ENCODE measurements at regions not wholly inside any gene's neighbourhood (a gene's known extent, or its start where the extent isn't known, plus 50 kb on each side); places are given as distances from the start of the nearest gene placed in this dataset.
"Not testable (repeated sequence)": the region's sequence is repeated elsewhere in the genome, so short reads cannot be mapped to it uniquely, and the experiment has no call there.

DNA sequence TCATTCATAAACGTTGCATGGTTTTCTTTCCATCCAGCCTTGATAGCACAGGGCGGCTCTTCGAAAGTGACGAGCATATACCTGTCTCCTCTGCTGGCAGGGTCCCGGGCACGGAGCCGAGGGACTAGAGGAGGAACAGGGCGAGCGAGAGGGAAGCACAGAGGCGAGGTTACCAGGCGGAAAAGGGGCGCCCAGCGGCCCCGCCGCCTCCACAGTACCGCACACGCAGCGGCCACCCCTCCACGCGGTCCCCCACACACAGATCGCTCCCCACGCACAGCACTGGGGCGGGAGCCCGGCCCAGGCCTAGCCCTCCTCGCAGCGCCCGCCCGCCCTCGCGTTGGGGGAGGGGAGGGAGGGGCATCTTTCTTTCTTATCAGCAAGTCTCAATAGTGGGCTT lies 296.6 kb upstream of the DAB2 start:
- DNase-seq: no peak

DNA sequence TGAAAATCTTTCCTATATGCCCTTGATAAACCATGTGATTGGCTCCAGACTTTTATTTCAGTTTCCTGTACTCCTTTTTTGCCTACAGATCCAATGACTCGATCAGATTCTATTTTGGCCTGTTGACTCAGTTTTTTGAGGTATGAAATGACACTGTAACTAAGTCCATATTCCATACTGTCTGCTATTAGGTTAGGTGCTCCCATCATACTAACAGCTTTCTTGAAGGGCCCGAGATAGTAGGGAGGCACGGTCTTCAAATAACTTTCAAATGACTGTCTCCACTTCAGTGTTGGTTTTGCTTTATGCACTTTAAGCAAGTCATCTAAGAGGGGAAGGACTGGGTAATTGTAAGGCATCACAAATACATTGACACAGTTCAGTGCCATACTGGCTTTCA lies 295.4 kb upstream of the DAB2 start:
- DNase-seq: no peak

DNA sequence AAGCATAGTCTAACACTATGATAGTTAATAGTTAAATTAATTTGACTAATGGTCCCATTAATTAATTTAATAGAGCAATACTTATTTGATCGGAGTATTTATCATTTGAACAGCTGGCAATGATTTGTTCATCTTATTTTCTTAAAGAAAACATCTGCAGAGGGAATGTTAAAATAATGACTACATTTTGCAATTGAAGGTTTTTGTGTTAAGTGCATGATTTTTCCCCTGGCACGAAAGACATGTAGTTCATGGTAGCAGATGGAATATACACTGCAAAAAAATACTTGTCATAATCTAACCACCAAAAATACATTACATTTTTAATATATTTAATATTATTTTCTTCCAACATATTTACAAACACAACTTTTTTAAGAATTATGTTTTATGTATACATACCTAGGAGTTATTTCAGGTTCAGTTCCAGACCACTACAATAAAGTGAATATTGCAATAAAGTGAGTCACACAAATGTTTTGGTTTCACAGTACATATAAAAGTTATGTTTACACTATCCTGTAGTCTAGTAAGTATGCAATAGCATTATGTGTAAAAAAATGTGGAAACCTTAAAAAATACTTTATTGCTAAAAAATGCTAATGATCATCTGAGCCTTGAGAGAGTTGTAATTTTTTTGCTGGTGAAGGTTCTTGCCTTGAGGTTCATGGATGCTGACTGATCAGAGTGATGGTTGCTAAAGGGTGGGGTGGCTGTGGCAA lies 292.6 kb upstream of the DAB2 start:
- DNase-seq: no peak

DNA sequence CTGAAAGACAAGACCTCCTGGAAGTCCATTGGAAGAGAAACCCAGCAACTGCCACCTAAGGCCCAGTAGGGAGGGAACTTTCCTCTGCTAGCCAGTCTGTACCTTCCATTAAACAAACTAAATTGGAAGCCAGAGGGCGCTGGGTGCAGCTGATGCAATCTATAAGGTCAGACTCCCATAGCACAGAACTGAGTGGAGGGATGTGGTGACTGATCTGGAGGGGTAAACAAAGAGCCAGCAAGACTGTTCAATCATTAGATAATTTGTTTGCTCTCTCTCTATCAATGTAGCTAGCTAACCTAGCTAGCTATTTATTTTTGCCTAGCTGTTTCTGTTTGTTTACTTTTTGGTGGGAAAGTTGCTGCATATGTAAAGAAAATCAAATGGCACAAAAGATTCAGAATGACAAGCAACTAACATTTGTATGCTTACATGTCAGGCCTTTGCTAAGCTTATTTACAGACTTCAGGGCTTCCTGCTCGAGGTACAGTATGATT lies 291.8 kb upstream of the DAB2 start:
- DNase-seq: peak; percentile 9

DNA sequence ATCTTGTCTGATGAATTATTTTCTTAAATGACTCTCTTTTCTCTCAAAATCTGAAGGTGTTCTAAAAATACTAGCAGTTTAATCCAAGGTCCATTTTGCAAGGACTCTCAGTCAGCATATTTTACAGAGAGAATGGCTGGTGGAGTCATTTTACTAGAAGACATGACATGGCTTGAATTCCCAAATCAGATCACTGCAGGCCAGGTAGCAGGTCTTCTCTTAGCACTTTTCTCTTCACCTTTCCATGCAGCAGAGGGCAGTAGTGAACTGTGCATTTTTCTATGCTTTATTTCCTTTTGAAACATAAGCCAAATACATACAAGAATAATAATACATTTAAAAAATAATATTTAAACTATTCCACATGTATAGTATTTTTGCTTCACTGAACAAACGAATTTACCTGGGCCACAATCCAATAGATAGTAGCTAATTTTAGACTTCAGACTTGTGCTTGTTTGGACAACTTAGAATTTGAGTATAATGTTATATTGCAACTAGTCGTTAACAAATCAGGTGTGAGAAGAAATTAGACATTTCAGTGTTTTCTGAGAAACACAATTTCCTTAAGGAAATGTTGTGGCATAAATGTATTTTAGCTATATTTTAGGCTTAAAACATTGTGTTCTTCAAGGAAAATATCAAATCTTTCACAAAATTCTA lies 289.4 kb upstream of the DAB2 start:
- peak; percentile 30 for DNase-seq

DNA sequence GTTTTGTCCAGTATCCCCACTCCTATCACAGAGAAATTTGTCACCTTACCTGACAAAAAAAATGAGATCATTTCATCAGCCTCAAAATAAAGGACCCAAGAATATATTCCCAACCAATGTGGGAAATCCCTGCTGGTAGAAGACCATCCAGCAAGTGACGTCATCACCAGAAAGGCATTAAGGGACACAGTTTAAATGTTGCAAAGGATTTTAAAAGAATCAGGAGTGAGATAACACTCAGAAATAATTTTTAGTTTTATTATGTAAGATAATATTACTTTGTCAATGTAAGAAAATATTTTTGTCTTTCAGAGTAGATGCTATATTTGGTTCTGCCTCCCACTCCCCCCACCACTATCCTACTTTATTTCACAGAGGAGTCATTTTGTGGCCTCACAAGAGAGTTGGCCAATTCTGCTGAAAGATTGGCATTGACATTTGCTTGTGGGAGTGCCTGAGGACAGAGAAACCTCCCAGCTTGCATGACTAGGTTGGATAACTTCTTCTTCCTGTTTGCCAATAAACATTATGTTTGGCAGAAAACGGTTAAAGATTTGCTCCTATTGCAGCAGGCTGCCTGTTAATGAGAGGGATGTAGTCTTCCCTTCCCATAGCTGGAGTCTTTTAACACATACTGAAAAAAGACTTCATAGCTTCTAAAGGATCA lies 288.6 kb upstream of the DAB2 start:
- DNase-seq: no peak

DNA sequence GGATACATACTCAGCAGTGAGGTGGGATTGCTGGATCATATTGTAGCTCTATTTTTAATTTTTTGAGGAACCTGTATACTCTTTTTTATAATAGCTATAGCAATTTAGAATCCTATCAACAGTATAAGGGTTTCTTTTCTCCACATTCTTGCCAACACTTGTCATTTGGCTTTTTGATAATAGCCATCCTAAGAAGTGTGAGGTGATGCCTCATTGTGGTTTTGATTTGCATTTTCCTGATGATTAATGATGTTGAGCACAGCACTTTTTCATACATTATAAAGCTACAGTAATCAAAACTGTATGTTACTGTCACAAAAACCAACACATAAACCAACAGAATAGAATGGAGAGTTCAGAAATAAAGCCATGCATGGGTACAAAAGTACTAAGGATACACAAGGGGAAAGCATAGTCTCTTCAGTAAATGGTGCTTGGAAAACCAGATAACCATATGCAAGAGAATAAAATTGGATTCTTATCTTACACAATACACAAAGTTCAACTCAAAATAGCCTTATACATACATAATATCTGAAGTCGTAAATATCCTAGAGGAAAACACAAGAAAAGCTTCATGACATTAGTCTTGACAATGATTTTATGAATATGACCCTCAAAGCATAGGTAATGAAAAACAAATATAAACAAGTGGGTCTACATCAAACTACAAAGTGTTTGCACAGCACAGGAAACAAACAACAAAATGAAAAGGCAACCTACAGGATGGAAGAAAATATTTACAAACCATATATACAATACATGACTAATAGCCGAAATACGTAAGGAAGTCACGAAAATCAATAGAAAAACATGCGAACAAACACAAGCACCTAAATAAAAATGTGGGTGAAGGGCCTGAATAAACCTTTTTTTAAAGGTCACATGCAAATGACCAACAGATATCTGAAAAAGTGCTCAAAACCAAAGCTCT lies 287.8 kb upstream of the DAB2 start:
- no peak for DNase-seq

DNA sequence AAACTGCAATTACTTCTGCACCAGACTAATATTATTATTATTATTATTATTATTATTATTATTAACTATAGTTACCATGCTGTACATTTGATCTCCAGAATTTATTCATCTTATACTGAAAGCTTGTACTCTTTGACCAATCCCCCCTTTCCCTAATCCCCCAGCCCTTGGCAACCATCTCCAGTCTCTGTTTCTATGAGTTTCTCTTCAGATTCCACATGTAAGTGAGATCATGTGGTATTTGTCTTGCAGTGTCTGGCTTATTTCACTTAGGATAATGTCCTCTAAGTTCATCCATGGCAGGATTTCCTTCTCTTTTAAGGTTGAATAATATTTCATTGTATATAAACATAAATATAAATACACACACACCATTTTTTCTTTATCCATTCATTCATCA lies 287.0 kb upstream of the DAB2 start:
- DNase-seq: no peak

DNA sequence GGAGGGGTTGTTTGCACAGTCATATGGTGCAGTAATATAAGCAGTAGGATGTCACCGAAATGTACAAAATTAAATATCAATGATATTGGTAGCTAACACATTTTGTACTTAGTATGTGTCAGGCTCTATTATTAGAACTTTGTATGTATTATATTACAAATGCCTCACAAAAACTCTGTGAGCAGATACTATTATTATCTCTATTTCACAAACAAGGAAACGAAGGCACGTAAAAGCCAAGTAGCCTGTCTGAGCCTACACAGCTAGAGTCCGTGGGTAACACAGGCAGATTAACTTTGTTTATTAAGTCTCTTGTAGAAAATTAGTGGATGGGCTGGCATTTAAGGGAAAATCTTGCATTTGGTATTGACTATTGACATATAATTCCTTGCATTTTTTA lies 284.3 kb upstream of the DAB2 start:
- DNase-seq: no peak

DNA sequence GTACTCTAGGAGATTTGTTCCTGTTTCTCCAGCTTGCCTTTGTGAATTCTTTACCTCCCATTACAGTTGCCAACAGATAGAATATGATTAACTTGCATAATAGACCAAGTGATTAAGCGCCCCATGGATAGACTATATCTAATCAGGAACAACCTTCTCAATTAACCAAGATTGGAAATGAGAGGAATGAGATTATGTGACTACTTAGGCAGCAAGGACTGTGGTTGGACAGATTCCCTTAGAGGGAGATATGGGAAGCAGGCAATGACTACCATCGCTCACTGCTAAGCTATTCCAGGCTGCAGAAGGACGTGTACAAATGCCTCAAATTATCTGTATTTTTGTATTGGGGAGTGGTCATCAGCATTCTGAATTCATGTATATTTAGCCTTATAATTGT lies 278.1 kb upstream of the DAB2 start:
- no peak for DNase-seq

DNA sequence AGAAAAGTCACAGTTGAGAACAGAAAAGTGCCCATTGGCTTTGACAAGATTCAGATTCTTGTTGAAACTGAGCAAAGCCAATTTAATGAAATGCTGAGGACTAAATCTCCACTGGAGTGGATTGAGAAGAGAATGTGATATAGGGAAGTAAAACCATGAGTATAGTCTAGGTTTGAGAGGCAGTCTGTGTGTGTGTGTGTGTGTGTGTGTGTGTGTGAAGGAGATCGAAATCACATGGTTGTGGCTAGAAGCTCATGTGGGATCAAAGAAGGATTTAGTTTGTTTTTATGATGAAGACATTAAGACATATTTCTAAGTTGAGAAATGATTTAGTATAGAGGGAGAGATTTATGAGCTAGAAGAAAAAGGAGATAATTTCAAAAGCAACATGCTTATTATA lies 275.7 kb upstream of the DAB2 start:
- no peak for DNase-seq

DNA sequence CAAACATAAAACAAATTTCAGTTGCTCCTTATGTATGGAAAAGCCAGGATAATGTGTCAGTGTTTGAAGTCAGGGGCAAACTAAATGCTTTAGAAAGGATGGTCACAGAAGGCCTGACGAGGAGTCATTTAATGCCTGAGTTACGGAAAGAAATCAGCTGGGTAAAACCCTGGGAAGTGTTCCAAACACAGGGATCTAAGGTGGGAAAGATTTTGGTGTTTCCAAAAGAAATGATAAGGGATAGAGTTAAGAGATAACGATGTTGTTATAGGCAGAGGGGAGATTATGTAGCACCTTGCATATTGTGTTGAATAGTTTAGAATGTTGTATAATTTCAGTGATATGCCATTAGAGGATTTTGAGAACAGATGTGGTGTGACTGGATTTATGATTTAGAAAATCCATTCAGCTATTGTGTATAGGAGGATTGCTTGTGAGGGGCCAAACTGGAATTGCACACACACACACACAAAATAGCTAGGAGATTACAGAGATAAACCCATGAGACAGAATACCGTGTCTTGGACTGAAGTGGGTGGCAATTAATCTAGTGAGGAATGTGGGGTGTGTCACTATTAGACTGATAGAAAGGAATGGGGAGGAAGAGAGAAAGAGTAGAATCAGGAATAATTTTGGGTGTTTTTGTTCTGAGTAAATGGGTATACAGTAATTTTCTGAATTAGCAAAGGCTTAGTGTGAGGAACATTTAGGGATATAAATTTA lies 274.2 kb upstream of the DAB2 start:
- DNase-seq: no peak

DNA sequence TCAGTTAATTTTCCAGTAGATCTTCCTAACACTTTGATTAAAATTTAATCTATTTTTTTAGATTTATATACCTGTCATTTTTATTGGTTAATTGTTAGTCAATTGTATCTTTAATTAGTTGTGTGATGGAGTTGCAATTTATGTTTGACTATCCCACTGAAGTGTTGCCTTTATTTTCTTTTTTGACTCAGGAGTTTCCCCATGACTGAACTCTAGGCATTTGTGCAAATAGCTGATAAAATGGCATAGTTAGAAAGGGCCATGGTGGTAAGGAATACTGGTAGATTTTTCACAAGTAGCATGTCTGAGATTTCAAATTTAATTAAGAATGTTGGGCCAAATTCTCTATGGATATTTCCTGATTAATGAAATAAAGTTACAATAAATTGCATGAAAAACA lies 273.1 kb upstream of the DAB2 start:
- no peak for DNase-seq

DNA sequence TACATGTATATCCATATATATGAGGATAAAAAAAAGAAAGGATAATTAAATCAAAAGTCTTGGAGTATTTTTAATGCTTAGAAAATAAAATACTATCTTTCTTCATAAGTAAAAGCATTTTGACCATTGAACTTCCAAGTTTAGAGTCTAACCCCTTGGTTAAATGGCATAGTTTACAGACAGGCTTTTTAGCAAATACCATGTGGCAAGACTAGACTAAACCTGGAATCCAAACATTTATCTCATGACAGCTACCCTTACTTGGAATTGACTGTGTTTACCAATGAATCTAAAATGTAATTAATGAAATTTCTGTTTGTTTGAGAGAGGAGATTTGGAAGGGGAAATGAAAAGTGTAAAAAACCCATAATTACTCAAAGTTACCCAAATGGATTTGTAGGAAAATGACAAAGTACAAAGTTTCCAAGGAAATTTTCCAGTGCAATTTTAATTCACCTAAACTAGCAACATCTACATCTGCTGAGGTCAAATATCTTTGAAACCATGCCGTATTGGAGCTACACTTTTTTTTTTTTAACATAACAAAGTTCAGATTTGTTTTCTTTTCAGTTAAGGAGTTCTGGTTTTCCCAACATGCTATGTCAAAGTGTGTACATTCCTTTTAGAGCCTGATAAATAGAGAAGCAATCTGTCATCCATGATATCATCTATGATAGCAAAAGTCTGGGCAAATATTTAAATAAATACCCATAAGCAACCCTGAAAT lies 272.1 kb upstream of the DAB2 start:
- no peak for DNase-seq

DNA sequence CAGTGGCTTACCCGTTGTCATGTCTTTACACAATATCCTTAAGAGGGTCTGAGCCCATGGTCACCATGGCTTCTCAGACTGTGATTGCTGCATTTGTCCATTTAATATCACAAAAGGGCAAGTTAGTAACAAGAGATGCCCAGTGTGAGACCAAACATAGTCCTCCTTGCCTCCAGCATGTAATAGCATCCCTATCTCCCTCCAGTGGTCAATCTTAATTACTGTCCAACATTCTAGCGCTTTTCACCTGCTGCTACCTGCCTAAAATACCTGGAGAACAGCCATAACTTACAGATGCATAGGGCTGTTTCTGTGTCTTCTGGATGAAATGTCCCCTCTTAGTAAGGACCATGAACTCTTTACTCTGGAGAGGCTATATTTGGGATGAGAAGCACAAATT lies 267.2 kb upstream of the DAB2 start:
- DNase-seq: no peak

DNA sequence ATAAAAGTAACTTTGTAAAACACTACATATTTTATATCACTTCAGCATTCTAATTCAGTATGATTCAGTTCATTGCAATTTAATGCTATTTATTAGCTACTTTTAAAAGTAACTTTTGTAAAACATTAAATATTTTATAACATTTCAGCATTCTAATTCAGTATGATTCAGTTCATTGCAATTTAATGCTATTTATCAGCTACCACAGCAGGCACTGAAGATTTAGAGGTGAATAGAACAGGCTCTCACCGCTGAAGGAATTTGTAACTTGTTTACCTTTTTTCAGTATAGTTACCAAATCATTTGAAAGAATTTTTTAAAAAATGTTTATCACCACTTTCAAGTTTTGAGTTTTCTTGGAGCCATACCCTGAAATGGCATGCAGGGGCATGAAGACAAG lies 266.4 kb upstream of the DAB2 start:
- DNase-seq: no peak

DNA sequence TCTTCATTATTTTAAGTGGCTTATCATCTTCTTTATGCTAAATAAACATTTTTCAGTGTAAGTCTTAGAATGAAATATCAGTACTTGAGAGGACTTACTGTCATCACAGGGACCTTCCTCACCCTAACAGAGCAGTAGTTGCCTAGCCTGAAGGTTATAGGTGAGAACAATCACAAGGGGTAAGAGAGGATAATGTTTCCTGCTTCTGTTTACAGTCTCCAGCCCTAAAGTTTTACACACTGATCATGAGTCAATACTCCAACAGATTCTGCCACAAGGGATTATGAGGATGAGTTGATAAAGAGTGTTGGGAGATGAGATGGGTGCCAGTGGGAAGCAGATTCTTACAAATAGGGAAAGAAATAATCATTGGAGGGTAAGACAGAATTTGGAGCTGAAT lies 265.1 kb upstream of the DAB2 start:
- DNase-seq: no peak

DNA sequence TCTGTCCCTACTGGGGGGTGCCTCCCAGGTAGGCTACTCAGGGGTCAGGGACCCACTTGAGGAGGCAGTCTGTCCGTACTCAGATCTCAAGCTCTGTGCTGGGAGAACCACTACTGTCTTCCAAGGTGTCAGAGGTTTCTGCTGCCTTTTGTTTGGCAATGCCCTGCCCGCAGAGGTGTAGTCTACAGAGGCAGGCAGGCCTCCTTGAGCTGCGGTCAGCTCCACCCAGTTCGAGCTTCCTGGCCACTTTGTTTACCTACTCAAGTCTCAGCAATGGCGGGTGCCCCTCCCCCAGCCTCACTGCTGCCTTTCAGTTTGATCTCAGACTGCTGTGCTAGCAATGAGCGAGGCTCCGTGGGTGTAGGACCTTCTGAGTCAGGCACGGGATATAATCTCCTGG lies 263.1 kb upstream of the DAB2 start:
- not testable (repeated sequence) for DNase-seq

DNA sequence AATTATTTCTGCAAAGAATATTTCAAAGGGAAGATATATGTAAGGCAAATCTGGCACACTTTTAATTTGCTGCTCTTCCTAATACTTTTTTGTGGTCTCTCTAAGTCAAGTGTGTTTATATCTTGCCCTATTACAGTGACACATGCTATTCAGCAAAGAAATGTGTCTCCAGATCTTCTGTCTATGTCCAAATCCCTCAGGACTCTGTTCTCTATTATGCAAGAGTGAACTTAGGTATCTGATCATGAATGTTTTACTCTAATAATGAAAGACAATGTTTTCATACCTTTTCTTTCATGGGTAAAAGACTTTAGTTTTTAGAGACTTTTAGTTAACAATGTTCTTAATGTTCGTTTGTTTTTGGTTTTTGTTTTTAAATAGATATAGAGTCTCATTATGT lies 255.4 kb upstream of the DAB2 start:
- DNase-seq: no peak

DNA sequence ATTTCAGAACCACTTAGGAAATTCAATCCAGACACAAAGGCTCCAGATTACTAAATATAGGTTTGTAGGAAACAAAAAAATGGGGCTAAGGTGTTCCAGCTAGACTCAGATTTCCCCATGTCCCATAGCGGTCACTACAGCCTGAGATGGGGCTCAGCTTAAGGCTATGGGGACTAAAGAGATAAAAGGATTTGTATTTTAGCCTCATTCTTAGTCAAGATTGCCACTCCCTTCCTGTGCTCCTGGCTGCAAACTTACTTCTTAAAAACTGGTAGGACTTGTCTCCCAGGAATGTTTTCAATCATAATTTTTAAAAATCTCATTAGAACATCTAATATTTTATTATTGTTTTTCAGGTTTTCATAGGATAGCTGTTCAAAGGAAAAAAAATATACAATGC lies 253.8 kb upstream of the DAB2 start:
- no peak for DNase-seq

DNA sequence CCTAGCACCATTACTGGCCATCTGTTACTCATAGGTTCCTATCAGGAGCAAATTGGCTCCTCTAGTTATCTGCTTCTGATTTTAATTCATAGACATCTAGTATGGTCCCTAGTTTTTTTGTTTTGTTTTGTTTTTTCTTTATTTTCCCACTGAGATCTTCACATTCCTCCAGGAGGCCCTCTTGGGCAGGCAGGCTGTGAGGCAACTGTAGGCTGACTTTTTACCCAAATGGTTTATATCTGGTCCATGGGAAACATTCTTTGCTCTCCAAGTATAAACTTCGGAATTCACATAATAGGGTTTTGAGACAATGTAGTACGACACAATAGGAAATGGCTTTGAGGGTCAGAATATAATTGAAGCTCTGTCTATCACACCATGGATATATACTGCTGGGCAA lies 250.9 kb upstream of the DAB2 start:
- no peak for DNase-seq
